D341Med (cell line): ENCODE measurements at regions not wholly inside any gene's neighbourhood (a gene's known extent, or its start where the extent isn't known, plus 50 kb on each side); places are given as distances from the start of the nearest gene placed in this dataset.

Source experiments
- DNase-seq: peaks from one replicate; pipeline ENCODE4 v3.0.0; 2012; ENCODE audit warnings: low spot score

DNA sequence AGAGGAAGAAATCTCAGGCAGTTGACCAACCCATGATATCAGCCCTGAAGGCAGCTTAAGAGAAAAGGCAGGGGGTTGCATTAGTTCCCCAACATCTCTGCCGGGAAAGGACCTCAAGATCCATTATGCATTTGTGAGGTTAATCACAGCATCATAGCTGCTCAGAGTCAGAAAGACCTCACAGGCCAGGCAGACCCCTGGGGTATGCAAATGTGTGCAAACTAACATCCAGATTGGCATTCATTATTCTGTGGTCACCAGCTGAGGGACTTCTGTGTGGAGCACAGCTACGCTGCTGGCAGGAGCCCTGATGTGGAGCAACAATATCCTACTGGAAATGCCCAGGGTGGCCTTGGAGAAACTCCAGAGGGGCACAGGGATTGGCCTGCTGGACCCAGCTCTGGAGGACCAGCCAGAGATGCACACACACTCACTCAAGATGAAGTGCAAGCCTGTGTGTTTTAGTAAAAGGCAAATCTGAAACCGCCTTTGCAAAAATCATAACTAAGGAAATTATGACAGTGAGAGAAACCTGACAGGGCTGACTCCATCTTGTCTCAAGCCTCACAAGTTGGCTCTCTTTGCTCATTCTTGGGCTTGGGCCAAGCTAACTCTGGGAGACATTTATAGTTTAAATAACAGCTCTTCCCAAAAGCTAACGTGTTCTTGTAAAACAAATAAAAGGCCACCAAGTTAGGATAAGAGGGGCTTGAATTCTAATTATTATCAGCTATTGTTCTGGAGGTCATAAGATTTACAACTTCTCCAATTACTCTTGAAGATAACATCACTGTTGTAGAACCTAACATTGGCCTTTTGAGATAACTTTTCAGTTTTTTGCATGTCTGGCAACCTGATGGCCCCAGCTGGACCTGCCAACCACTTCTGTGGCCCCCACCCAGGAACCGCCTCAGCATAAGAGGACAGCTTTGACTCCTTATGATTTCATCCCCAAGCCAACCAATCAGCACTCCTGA lies 257.1 kb downstream of the UACA start:
- DNase-seq, result no peak

DNA sequence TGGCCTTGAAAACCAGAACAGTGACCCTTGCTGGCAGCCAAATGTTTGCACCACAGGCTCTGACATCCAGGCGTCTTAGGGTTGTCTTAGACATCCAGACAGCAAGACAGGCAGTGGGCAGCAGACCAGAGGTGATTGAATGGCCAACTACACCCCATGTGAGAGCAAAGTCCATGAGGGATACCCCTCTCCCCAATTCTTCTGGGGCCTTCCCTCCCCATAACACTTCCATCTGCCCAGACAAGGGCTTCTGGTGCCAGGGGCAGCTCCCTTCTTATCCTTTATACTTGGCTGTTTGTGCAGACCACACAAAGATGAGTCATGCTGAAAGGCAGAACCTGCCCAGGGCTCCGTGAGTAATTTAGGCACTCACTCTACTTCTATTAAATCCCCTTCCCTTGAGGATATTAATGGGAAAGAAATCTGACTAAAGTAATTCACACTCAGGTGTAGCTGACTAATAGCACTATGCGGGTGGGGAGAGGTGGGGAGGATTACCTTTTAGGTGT lies 257.9 kb downstream of the UACA start:
- no peak for DNase-seq

DNA sequence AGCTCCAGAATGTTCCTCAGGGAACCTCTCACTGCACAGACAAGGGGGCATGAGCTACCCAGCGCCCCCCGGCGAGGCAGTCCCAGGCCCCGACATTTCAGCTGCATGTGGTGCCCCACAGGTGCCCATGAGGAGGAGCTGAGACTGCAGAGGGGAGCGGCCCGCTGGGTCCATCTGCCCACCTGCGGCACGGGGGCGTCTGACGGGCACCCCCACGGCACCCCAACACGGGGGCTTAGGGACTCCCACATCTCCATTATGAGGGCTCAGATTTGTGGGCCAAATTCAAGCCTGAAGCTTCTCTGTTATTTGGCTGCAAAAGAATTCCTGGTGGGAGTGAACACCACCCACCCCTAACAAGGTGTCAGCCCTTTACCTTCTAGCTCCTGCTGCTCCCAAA lies 258.4 kb downstream of the UACA start:
- no peak for DNase-seq

DNA sequence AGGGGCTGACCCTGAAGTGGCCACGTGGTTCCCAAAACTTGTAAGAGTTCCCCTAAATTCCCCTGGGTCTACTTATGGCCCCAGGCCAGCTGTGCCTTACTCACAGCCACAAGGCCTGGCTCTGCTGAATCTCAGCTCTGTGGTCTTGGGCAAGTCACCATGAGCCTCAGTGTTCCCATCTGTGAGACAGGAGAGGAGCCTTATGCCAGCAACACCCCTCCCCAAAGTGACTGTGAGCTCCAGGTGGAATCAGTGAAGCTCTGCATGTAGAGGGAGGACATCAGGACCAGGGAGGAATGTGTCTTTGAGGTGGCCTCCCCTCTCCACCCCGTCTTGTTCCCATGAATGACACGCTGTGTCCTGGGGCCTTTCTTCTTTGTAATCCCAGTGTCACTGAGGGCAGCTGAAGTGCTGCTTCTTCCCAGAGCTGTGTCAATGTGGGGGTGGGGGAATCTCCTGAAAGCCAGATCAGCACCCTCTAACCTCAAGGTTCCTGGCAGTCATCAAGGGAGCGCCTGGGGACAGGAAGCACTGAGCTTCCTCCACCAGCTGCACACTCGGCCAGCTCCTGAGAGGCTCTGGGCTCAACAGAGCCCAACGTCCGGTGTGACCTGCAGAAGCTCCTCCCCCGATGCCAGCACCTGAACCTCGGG lies 258.9 kb downstream of the UACA start:
- DNase-seq, result no peak

DNA sequence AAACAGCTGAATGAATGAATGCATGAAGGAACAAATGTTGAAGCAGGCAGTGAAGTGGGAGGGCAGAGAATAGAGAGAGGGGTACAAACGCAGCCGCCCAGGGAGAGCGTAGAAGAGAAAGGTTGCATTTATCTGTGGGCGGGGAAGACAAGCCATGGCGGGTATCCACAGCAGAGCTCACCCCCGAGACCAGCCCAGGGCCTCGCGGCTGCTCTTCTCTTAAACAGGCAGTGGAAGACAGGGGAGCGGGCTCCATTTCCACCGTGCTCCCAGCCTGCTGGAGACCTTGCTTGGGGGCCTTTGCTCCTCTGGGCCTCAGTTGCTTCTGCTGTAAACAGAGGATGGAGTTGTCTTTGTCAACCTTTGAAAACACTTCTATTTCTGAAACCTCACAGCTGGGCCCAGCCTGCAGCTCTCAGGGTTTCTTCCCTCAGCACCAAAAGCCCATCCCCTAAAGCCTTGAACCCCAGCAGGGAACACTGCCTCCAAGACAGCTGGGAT lies 259.5 kb downstream of the UACA start:
- no peak for DNase-seq

DNA sequence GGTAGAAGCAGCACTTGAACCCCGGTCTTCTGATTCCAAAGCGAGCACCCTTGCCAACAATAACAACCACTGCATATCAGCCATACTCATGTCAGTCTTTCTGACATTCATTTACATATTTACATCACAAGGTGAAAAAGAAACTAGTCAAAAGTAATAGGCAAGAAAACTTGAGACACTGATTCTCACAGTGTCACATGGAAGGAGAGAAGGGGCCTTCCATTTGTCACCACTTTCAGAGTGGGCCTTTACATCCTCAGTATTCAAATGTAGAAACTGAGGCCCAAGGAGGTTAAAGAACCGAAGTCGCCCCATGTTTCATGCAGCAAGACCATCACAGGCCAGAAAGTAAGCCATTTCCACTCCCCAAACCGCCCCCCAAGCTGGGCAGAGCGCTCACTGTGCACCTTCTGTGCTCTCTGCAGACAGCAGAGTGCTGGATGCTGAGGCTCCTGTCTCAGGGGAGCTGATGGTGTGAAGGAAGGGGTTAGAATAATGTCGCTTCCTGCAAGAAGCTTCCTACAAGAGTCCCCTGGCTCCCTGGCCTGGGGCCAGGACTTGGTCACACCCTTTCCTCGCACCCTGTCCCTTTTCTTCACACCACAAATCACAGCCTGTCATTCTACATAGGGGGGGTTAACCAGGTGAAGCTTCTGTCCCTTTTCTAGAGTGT lies 260.1 kb downstream of the UACA start:
- no peak for DNase-seq

- DNase-seq, result no peak
Observed at GRCh38 chr15:70502529-70502928, 260.8 kb downstream of the UACA start.

GRCh38 chr15:70501849-70502248 lies 261.5 kb downstream of the UACA start:
- DNase-seq, result no peak

DNA sequence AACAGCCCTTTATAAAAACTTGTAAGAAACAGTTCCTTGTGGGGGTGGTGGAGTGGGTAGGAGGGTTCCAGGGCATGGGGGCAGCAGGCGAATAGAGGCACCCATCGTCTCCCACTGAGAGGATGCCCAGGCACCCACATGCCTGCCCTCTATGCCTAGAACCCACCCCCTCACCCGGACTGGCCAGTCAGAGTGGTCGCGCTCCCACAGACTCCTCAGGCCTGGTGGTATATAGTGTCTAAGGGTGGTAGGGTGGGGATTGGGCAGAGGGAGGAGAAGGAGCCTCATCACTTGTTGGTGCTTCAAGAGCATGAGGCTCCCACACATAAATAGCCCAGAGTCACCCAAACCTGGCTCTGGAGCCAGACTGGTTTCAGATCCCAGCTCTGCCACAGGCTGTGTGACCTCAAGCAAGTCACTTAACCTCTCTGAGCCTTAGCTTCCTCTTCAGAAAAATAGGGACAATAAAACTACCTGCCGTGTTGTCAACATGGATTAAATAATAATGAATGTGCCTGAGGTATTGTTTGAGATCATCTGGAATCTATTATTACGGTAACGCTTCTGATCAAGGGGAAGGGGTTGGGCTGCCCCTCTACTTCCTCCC lies 262.1 kb downstream of the UACA start:
- no peak for DNase-seq

DNA sequence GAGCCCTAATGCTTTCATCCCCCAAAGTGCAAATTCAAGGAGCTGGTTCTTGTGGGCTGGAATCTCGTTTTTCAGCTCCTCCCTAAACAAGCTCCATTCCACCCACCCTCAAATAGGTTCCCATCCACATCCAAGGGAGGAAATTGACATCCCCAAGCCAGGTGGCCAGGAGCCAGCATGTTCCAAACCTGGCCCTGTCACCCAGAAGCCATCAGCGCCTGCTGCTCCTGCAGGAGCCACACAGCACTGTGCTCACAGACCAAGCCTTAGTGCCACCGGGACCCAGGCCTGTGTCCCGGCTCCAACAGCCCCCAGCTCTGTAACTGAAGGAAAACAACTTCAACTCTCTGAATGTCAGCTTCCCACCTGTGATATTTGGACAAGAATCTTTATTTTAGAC lies 263.6 kb downstream of the UACA start:
- DNase-seq, result no peak

DNA sequence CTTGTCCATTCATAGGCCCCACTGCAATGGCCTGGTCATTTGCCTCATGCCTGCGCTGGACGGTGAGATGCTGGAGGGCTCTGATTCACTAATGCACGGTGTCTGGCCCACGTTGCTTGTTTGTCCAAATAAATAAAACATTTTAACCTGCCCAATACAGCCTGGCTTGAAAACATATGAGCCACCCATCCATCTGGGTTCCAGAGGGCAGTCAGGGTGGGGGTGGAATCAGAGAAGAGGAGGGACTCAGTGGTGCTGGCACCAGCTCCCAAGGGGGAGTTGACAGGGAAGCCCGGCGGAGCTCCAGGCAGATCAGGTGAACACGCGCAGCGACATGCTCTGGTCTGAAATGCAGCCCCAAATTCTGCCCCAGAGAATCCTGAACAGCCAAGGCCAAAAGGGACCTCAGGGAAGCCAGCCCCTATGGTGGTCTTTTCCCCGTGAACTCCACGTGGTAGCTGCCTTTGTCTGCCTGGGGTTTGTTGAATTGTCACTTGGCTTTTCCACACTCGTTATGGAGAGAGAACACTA lies 265.2 kb downstream of the UACA start:
- no peak for DNase-seq

DNA sequence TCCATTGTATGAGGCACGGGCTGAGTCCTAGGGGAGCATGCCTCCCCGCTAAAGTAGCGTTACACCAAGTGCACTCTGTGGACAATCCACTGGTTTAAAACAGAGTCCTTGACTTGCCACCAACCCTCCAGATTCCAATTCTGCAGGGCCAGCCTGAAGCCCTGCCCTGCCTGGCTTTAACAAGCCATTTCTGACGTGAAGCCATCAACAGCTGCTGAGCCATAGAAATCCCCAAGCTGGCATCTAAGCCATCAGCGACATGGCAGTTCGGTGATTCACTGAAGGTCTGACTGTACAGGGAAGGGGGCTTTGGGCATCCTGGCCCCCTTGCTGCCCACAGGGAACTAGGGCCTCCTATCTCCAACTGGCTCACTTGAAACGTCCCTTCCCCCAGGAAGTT lies 265.7 kb downstream of the UACA start:
- DNase-seq, result no peak

DNA sequence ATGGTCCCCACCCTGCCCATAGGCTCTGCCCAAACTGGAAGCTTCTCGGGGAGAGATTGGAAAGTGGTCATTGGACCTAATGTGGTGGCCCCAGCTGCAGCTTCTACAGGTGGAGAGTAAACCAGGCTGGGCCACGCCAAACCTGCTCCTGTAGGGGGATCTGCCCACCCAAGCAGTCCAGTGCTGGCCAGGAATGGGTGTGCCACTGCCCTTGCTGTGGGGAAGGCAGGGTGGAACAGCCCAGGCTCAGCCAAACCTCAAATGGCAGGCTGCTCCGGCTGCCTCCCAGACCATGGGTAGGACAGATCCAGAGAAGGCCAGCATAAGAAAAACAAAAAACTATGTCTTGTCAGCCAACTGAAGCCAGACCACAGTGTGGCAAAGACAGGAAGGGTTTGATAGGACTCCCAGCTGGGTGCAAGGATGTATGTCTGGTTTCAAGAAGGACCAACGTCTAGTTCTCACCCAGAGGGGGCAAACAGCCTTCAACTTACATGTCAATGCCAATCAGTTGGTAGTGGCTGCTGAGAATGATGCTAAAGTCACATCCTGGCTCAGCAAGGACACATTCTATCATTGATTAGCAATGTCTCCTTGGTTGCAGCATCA lies 267.3 kb downstream of the UACA start:
- no peak for DNase-seq

GRCh38 chr15:70494852-70495571 lies 268.3 kb downstream of the UACA start:
- peak; percentile 62 for DNase-seq

DNA sequence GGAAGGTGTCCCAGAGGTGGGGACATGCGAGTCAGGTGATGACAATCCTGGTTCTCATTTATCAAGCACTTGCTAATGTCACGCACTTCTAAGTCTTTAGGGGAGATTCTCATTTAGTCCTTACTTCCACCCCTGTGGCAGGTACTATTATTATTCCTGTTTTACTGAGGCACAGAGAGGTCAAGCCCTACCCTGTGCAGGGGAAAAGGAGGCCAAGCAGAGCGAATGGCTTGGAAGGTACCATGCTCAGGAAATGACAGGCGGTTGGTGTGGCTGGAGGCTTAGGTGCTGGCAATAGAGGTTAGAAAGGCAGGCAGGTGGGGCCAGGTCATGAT lies 268.9 kb downstream of the UACA start:
- DNase-seq, result no peak

- DNase-seq, result peak; percentile 63
Observed at GRCh38 chr15:70493787-70494516, 269.4 kb downstream of the UACA start.

DNA sequence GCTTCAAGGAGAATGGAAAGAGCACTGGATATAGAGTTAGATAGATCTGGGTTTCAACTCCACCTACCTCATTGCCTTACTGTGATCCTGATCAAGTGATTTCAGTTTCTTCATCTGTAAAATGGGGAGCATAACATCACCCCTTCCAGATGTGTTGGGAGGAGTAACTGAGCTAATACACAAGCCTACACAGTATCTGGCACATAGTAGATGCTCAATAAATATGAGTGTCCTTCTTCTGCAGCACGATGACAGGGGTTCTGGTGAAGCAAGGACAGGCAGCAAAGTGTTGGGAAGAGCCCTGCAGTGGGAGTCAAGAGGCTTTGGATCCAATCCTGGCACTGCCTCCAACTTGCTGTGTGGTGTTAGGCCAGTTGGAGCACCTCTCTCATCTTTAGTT lies 270.0 kb downstream of the UACA start:
- no peak for DNase-seq

GRCh38 chr15:70492240-70493177 lies 270.8 kb downstream of the UACA start:
- no peak for DNase-seq

DNA sequence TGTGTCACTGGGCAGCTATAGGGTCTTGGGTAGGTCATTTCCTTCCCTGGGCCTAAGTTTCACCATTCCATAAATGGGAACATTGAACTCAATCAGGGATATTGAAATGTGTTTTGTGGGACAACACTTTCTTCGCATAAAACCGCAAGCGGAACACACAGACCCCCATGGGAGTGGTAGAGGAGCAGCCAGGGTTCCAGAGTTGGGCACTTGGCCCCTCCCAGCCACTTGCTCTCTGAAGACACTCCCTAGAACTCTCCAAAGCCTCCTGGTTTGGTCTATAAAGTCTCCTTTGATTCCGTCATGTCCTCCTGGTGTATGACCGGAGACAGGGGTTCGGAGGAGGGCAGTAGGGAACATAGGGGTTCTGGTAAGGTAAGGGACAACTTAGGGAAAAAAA lies 271.7 kb downstream of the UACA start:
- DNase-seq, result no peak
